Gastrocnemius medialis (tissue), 4 donors: ENCODE measurements at regions not wholly inside any gene's neighbourhood (a gene's known extent, or its start where the extent isn't known, plus 50 kb on each side); places are given as distances from the start of the nearest gene placed in this dataset.

Source experiments
- CTCF ChIP-seq, 5 experiments: fragments of 450-650 bp in 3 of 5; fragments of 200-600 bp in 2 of 5; sonication (generic) in 2 of 5; IDR thresholded peaks in 4 of 5; conservative IDR thresholded peaks in 1 of 5; 1 replicate in 4 of 5; 2 replicates in 1 of 5; pipeline ENCODE4 v1.5.1; 2016 to 2019; ENCODE audit warnings: antibody characterized with exemption in 5 of 5, mild to moderate bottlenecking in 3 of 5, moderate library complexity in 3 of 5
- POLR2A ChIP-seq, 2 donors: fragments of 450-650 bp; IDR thresholded peaks; one replicate each; pipeline ENCODE4 v1.6.1; 2017; ENCODE audit warnings: antibody characterized with exemption in 2 of 2, mild to moderate bottlenecking in 2 of 2, moderate library complexity in 2 of 2

- TF ChIP-seq CTCF (IDR thresholded peaks at IDR 0.05 in 4 of 5, conservative IDR thresholded peaks at IDR 0.05 in 1 of 5): no peak
- TF ChIP-seq POLR2A (IDR thresholded peaks at IDR 0.05): no peak
Observed at GRCh38 chr2:64831977-64832328, 157.2 kb upstream of the SLC1A4 start.
